Neural crest cell (in vitro differentiated cells): ENCODE measurements at regions not wholly inside any gene's neighbourhood (a gene's known extent, or its start where the extent isn't known, plus 50 kb on each side); places are given as distances from the start of the nearest gene placed in this dataset.
A peak's percentile ranks its signal among the peaks of the same experiment; 100 is the strongest.

Source experiments
- DNase-seq: peaks from one replicate; pipeline ENCODE4 v3.0.0; 2021; ENCODE audit warnings: low read depth, mixed read lengths, low spot score
- H3K27ac Mint-ChIP-seq: one replicate; pipeline ENCODE4 v1.8.0; 2021; ENCODE audit warnings: mild to moderate bottlenecking, mixed read lengths; ENCODE audit not compliant: unreplicated experiment
- H3K27me3 Mint-ChIP-seq: 2 replicates; pipeline ENCODE4 v1.8.0; 2021; ENCODE audit warnings: low read depth, mild to moderate bottlenecking, mixed read lengths
- H3K36me3 Mint-ChIP-seq: 2 replicates; pipeline ENCODE4 v1.8.0; 2021; ENCODE audit warnings: low read depth, mild to moderate bottlenecking, mixed read lengths
- H3K4me1 Mint-ChIP-seq: 2 replicates; pipeline ENCODE4 v1.8.0; 2021; ENCODE audit warnings: mixed read lengths
- H3K4me3 Mint-ChIP-seq: one replicate; pipeline ENCODE4 v1.8.0; 2021; ENCODE audit warnings: mild to moderate bottlenecking, mixed read lengths
- H3K9me3 Mint-ChIP-seq: 2 replicates; pipeline ENCODE4 v1.8.0; 2021; ENCODE audit warnings: mixed read lengths
- CTCF ChIP-seq: fragments of 200-600 bp; sonication (generic); conservative IDR thresholded peaks from 2 replicates; pipeline ENCODE4 v1.5.0; 2021; ENCODE audit warnings: antibody characterized with exemption, mild to moderate bottlenecking

DNA sequence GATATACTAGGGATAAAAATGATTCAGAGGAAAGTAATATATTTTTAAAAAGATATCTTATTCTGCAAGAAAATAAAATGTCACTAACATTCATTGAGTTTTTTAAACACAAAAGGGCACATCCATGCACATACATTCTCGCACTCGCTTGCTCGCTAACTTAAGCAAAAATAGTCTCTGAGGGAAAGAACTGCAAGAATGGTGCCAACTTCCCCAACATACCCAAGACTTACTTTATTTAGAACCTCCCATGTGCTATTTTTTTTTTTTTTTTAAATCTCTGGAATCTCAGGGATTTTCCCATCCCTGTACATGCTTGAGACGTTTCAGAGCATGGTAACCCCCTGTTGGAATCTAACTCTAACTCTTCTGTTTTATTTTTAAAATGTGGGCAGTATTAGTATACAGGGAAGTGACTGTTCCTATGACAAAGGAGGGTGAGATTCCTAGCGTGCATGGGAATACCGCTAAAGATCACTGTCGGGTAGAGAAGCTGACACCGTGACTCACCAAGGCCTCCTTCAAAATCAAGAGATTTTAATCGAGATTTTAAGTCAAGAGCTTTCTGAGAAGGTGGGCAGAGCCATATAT is 187.9 kb upstream of the ZEB2 start:
- no peaks in the 10 kb centered on the region for H3K36me3 Mint-ChIP-seq
- no peaks in the 10 kb centered on the region for H3K27me3 Mint-ChIP-seq
- TF ChIP-seq CTCF: no peak
- peak overlapping the region; percentile 83 for H3K27ac Mint-ChIP-seq
- no peak for DNase-seq
- peak overlapping the region; percentile 38 for H3K4me3 Mint-ChIP-seq
- peaks cover 53% of the 10 kb centered on the region for H3K4me1 Mint-ChIP-seq
- H3K9me3 Mint-ChIP-seq: no peaks in the 10 kb centered on the region

- no peak for TF ChIP-seq CTCF
- Mint-ChIP-seq H3K4me1 (peaks cover 41% of the 10 kb centered on the region), H3K9me3 (no peaks in the 10 kb centered on the region), H3K27me3 (no peaks in the 10 kb centered on the region), H3K27ac (no peak overlapping the region), H3K4me3 (no peak overlapping the region), H3K36me3 (no peaks in the 10 kb centered on the region)
- no peak for DNase-seq
Measured at GRCh38 chr2:144706647-144707046, 186.7 kb upstream of the ZEB2 start.

DNA sequence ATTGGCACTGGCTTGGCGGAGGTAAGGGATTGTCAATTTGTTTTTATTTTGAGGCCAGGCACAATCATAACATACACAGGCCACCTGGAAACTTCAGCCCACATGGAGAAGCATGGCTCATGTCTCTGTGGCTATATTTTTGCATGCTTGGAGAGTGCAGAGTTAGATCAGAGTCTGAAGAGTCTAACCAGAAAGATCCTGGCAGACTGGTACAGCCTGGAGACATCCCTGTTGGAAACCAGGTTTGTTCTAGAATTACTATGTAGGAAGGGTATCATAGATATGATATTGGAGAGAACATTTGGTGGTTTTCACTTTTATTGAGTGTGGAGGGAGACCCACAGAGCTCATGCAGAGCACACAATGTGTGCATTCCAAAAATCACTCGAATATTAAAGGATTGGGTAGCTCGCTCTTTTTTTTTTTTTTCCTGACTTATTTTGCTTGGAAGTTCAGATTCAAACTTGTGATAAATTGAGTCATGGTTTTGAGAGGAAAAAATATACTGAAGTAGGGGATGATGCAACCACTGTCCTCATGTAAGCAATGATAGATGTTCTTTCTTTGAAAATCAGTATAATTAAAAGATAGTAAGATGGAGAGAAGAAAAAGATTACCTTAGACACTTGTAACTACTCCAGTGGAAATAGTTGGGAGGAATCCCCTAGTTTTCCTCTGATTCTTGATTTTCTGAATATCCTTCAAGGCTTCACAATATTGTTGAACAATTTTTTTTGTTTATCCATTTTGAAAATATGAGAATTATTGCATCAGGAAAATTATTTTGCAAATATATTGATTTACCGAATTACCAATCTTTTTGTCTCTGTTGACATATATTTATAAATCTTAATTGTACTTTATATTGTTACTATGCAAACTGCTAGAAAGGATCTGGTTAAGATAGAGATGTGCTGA is 185.7 kb upstream of the ZEB2 start:
- Mint-ChIP-seq H3K27ac (peak overlapping the region; percentile 74), H3K4me3 (no peak overlapping the region), H3K36me3 (peaks cover 2% of the 10 kb centered on the region), H3K9me3 (peaks cover 6% of the 10 kb centered on the region), H3K4me1 (peaks cover 33% of the 10 kb centered on the region), H3K27me3 (no peaks in the 10 kb centered on the region)
- no peak for TF ChIP-seq CTCF
- DNase-seq: no peak

DNA sequence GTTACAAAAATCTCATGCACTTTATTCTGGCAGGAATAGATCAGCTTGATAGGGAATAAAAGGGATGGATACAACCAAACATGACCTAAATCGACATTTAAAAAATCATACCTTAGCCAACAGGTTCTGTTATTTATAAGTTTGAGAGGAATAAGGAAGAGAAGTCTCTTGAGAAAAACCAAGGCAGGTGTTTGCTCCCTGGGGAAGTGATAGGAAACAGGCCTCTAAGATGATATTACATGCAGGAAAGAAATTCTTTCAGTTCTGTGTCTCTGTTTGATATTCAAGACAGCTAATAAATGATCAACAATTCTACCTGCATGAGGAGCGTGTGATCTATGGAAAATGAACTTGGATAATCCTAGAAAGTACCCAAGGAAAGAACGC is 184.8 kb upstream of the ZEB2 start:
- DNase-seq: no peak
- TF ChIP-seq CTCF: no peak
- H3K36me3 Mint-ChIP-seq: peaks cover 2% of the 10 kb centered on the region
- H3K27me3 Mint-ChIP-seq: no peaks in the 10 kb centered on the region
- no peak overlapping the region for H3K4me3 Mint-ChIP-seq
- H3K4me1 Mint-ChIP-seq: peaks cover 24% of the 10 kb centered on the region
- no peak overlapping the region for H3K27ac Mint-ChIP-seq
- H3K9me3 Mint-ChIP-seq: peaks cover 12% of the 10 kb centered on the region

DNA sequence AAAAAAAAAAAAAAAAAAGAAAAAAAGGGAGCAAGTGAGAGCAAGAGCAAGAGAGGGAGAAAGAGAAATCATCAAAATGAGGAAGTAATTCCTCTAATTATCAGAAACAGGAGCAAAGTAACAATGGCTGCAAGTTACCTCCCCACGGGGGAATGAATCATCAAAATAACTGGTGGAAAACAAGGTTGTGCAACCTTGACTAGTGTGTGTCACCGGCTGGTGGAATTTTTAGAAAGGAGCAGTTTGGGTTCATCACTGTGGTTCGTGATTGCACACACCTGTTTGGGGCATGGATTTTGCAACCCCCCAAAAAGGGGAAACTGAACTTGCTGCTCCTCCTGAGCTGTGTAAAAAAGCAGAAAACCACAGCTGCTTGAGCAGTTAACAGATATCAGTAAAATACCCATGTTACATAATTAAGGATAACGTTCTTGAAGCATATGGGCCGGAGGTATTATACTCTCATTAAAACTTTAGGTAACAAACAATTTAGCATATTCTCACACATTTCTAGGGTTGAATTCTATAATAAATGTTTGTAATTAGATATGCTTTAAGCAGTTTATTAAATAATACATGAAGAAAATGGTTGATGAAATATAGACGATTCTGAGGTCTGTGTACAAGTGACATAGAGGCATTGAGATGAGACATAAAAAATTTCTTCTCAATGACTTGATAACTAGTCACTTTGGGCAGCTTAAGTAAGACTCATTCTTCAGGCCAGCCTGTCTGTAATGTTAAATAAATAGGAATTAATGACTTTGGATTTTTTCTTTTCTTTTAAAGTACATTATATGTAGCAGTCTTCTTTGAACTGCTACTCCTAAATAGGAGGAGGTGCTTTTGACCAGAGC is 184.2 kb upstream of the ZEB2 start:
- TF ChIP-seq CTCF: no peak
- H3K36me3 Mint-ChIP-seq: peaks cover 2% of the 10 kb centered on the region
- DNase-seq: no peak
- no peak overlapping the region for H3K27ac Mint-ChIP-seq
- H3K9me3 Mint-ChIP-seq: peaks cover 12% of the 10 kb centered on the region
- H3K4me3 Mint-ChIP-seq: no peak overlapping the region
- peaks cover 18% of the 10 kb centered on the region for H3K4me1 Mint-ChIP-seq
- H3K27me3 Mint-ChIP-seq: no peaks in the 10 kb centered on the region
